ENCODE measurements at regions not wholly inside any gene's neighbourhood (a gene's known extent, or its start where the extent isn't known, plus 50 kb on each side); places are given as distances from the start of the nearest gene placed in this dataset.

DNA sequence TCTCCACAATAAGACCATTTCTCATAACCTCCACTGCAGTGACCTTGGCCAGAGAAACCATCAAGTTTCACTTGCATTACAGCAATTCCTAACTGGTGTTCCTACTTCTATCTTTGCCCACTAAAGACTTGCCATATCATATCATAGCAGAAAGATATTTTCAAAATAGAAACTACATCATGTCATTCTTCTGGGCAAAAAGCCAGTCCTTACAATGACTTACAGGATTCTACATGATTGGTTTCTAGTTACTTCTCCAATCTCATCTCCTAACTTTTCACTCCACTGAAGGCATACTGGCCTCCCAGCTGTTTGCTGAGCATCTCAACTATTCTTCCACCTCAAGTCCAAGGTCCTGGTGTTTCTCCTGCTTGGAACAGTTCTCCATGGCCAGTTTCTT, 151.4 kb downstream of the HNMT start:
- TF ChIP-seq, protein P1, sequence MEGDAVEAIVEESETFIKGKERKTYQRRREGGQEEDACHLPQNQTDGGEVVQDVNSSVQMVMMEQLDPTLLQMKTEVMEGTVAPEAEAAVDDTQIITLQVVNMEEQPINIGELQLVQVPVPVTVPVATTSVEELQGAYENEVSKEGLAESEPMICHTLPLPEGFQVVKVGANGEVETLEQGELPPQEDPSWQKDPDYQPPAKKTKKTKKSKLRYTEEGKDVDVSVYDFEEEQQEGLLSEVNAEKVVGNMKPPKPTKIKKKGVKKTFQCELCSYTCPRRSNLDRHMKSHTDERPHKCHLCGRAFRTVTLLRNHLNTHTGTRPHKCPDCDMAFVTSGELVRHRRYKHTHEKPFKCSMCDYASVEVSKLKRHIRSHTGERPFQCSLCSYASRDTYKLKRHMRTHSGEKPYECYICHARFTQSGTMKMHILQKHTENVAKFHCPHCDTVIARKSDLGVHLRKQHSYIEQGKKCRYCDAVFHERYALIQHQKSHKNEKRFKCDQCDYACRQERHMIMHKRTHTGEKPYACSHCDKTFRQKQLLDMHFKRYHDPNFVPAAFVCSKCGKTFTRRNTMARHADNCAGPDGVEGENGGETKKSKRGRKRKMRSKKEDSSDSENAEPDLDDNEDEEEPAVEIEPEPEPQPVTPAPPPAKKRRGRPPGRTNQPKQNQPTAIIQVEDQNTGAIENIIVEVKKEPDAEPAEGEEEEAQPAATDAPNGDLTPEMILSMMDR (IDR thresholded peaks at IDR 0.05): no peak
- no peak for TF ChIP-seq POLR2A (IDR thresholded peaks at IDR 0.05)

Data from lower leg skin (tissue), 3 donors.